Spleen (tissue), 11 donors: ENCODE measurements at regions not wholly inside any gene's neighbourhood (a gene's known extent, or its start where the extent isn't known, plus 50 kb on each side); places are given as distances from the start of the nearest gene placed in this dataset.

Experiments
- DNase-seq: peaks from one replicate; pipeline ENCODE4 v3.0.0-alpha.2; 2020
- H3K27ac ChIP-seq, 8 donors: fragments of 200-600 bp; sonication (generic) in 7 of 8; 1 replicate in 4 of 8; 2 replicates in 4 of 8; pipeline versions ENCODE4 v1.5.0 to v1.8.0; 2016 to 2021; ENCODE audit warnings: inconsistent platforms in 4 of 8, mild to moderate bottlenecking in 4 of 8, moderate library complexity in 1 of 8
- H3K27me3 ChIP-seq, 7 donors: fragments of 200-600 bp; sonication (generic) in 6 of 7; replicated peaks in 1 of 7; 1 replicate in 4 of 7; 2 replicates in 3 of 7; pipeline versions ENCODE4 v1.5.0 to v1.8.0; 2016 to 2021; ENCODE audit warnings: inconsistent platforms in 3 of 7, mild to moderate bottlenecking in 1 of 7
- H3K36me3 ChIP-seq, 6 donors: fragments of 200-600 bp; sonication (generic) in 5 of 6; 1 replicate in 4 of 6; 2 replicates in 2 of 6; pipeline versions ENCODE4 v1.5.0 to v1.8.0; 2016 to 2021; ENCODE audit warnings: inconsistent platforms in 2 of 6
- H3K4me1 ChIP-seq, 6 donors: fragments of 200-600 bp; sonication (generic) in 5 of 6; 1 replicate in 3 of 6; 2 replicates in 3 of 6; pipeline versions ENCODE4 v1.5.0 to v1.8.0; 2016 to 2021; ENCODE audit warnings: inconsistent platforms in 3 of 6
- H3K4me3 ChIP-seq, 8 donors: fragments of 200-600 bp; sonication (generic) in 7 of 8; 1 replicate in 4 of 8; 2 replicates in 4 of 8; pipeline versions ENCODE4 v1.5.0 to v1.8.0; 2016 to 2021; ENCODE audit warnings: inconsistent platforms in 4 of 8, mild to moderate bottlenecking in 4 of 8, moderate library complexity in 2 of 8
- H3K9me3 ChIP-seq, 8 donors: fragments of 200-600 bp; sonication (generic) in 7 of 8; 1 replicate in 4 of 8; 2 replicates in 4 of 8; pipeline versions ENCODE4 v1.5.0 to v1.8.0; 2016 to 2021; ENCODE audit warnings: inconsistent platforms in 4 of 8
- CTCF ChIP-seq, 11 experiments: fragments of 200-600 bp in 7 of 11; fragments of 450-650 bp in 4 of 11; sonication (generic) in 4 of 11; IDR thresholded peaks in 8 of 11; conservative IDR thresholded peaks in 3 of 11; 1 replicate in 7 of 11; 2 replicates in 4 of 11; pipeline versions ENCODE4 v1.4.0 to v1.8.0; 2016 to 2021; ENCODE audit warnings: antibody characterized with exemption in 11 of 11, inconsistent platforms in 4 of 11, mild to moderate bottlenecking in 1 of 11
- POLR2A ChIP-seq, 3 donors: fragments of 450-650 bp; IDR thresholded peaks; one replicate each; pipeline ENCODE4 v1.5.1; 2017; ENCODE audit warnings: antibody characterized with exemption in 3 of 3, mild to moderate bottlenecking in 1 of 3
- POLR2AphosphoS5 ChIP-seq, 3 donors: sonication (generic); formaldehyde crosslinking; IDR thresholded peaks; one replicate each; pipeline ENCODE4 v1.5.1; 2017; ENCODE audit warnings: antibody characterized with exemption in 3 of 3
- WGBS, 5 donors: extraction: QIAGEN DNeasy Blood & Tissue Kit in 3 of 5; methylation state at CpG; one replicate each; pipeline versions ENCODE4 v1.1.5 to v1.1.7; 2013 to 2018; 5-methylcytosine and 5-hydroxymethylcytosine counted together
- intact Hi-C: fragments of 100-400 bp; cut with DNase I; formaldehyde crosslinking; loops from one replicate; pipeline ENCODE4 v1.15.0; 2023; ENCODE audit warnings: low total_unique reads
- donor health status: healthy with polysubstance abuse.
- donor health status: DM: no; HTN: no; CAD: no; lungs with moderate emphysema.
- donor health status: DM: no; HTN: no; CAD: no.
- donor health status: Bipolar disorder and iron deficiency.
- donor health status: healthy.
- donor health status: DM: no; HTN: no; CAD: no.
- donor health status: DM: yes; HTN: yes; CAD: no.

GRCh38 chrX:139186991-139187390, 343.5 kb upstream of the F9 start:
- 52 to 91% (median 79%) methylated on average over 1 of the region's 1 CpG for WGBS, 5 donors
- H3K4me3 ChIP-seq, result no peak overlapping the region
- H3K36me3 ChIP-seq, result no peaks in the 10 kb centered on the region
- no peaks in the 10 kb centered on the region for H3K9me3 ChIP-seq
- no peaks in the 10 kb centered on the region for H3K4me1 ChIP-seq
- H3K27me3 ChIP-seq, result no peaks in the 10 kb centered on the region
- intact Hi-C loops, result no loop called here
- TF ChIP-seq POLR2AphosphoS5 (IDR thresholded peaks at IDR 0.05), result no peak
- no peak for TF ChIP-seq CTCF (IDR thresholded peaks at IDR 0.05 in 8 of 11, conservative IDR thresholded peaks at IDR 0.05 in 3 of 11)
- TF ChIP-seq POLR2A (IDR thresholded peaks at IDR 0.05), result no peak
- no peak for DNase-seq
- no peak overlapping the region for H3K27ac ChIP-seq

GRCh38 chrX:139179592-139179991, 350.9 kb upstream of the F9 start:
- no peak for DNase-seq

GRCh38 chrX:139178980-139179379, 351.6 kb upstream of the F9 start:
- TF ChIP-seq CTCF (IDR thresholded peaks at IDR 0.05 in 8 of 11, conservative IDR thresholded peaks at IDR 0.05 in 3 of 11) (no peak), POLR2A (IDR thresholded peaks at IDR 0.05) (no peak), POLR2AphosphoS5 (IDR thresholded peaks at IDR 0.05) (no peak)
- Histone ChIP-seq H3K36me3 (no peaks in the 10 kb centered on the region), H3K27me3 (no peaks in the 10 kb centered on the region), H3K4me3 (no peak overlapping the region), H3K27ac (no peak overlapping the region), H3K9me3 (no peaks in the 10 kb centered on the region), H3K4me1 (no peaks in the 10 kb centered on the region)
- DNase-seq, result no peak
- WGBS, 5 donors, result 68 to 96% (median 79%) methylated on average over 4 of the region's 4 CpGs
- intact Hi-C loops, result no loop called here

More at GRCh38 chrX:139179592-139179991, 350.9 kb upstream of the F9 start:
- Histone ChIP-seq H3K4me3 (no peak overlapping the region), H3K36me3 (no peaks in the 10 kb centered on the region), H3K27me3 (no peaks in the 10 kb centered on the region), H3K9me3 (no peaks in the 10 kb centered on the region), H3K27ac (no peak overlapping the region), H3K4me1 (no peaks in the 10 kb centered on the region)
- no peak for TF ChIP-seq POLR2A (IDR thresholded peaks at IDR 0.05)
- TF ChIP-seq CTCF (IDR thresholded peaks at IDR 0.05 in 8 of 11, conservative IDR thresholded peaks at IDR 0.05 in 3 of 11), result no peak
- no peak for TF ChIP-seq POLR2AphosphoS5 (IDR thresholded peaks at IDR 0.05)
- 30 to 72% (median 44%) methylated on average over 1 of the region's 1 CpG for WGBS, 5 donors
- intact Hi-C loops, result no loop called here

- WGBS, 5 donors, result 59 to 93% (median 65%) methylated on average over 1 of the region's 1 CpG
- no peak for DNase-seq
- intact Hi-C loops, result no loop called here
Measured at GRCh38 chrX:139172731-139173130, 357.8 kb upstream of the F9 start.

More at GRCh38 chrX:139172731-139173130, 357.8 kb upstream of the F9 start:
- TF ChIP-seq POLR2A (IDR thresholded peaks at IDR 0.05) (no peak), CTCF (IDR thresholded peaks at IDR 0.05 in 8 of 11, conservative IDR thresholded peaks at IDR 0.05 in 3 of 11) (no peak), POLR2AphosphoS5 (IDR thresholded peaks at IDR 0.05) (no peak)
- no peaks in the 10 kb centered on the region for H3K36me3 ChIP-seq
- H3K4me1 ChIP-seq, result no peaks in the 10 kb centered on the region
- H3K4me3 ChIP-seq, result no peak overlapping the region
- H3K27ac ChIP-seq, result no peak overlapping the region
- H3K27me3 ChIP-seq, result no peaks in the 10 kb centered on the region
- no peaks in the 10 kb centered on the region for H3K9me3 ChIP-seq
